ENCODE measurements at regions not wholly inside any gene's neighbourhood (a gene's known extent, or its start where the extent isn't known, plus 50 kb on each side); places are given as distances from the start of the nearest gene placed in this dataset.
"Not testable (repeated sequence)": the region's sequence is repeated elsewhere in the genome, so short reads cannot be mapped to it uniquely, and the experiment has no call there.

DNA sequence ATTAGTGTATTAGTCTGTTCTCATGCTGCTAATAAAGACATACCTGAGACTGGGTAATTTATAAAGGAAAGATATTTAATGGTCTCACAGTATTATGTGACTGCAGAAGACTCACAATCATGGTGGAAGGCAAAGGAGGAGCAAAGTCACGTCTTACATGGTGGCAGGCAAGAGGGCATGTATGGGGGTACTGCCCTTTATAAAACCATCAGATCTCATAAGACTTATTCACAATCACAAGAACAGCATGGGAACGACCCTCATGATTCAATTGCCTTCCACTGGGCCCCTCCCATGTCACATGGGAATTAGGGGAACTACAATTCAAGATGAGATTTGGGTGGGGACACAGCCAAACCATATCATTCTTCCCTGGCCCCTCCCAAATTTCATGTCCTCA lies 52.7 kb upstream of the ST3GAL5 start:
- TF ChIP-seq SP1 (IDR thresholded peaks at IDR 0.05; ENCODE audit: low read depth); POLR2AphosphoS5 (IDR thresholded peaks at IDR 0.05; ENCODE audit: low read depth, low read length); EZH2phosphoT487 (IDR thresholded peaks at IDR 0.05; ENCODE audit: borderline replicate concordance); JUND (IDR thresholded peaks at IDR 0.05): not testable (repeated sequence)
- TF ChIP-seq, protein P1, sequence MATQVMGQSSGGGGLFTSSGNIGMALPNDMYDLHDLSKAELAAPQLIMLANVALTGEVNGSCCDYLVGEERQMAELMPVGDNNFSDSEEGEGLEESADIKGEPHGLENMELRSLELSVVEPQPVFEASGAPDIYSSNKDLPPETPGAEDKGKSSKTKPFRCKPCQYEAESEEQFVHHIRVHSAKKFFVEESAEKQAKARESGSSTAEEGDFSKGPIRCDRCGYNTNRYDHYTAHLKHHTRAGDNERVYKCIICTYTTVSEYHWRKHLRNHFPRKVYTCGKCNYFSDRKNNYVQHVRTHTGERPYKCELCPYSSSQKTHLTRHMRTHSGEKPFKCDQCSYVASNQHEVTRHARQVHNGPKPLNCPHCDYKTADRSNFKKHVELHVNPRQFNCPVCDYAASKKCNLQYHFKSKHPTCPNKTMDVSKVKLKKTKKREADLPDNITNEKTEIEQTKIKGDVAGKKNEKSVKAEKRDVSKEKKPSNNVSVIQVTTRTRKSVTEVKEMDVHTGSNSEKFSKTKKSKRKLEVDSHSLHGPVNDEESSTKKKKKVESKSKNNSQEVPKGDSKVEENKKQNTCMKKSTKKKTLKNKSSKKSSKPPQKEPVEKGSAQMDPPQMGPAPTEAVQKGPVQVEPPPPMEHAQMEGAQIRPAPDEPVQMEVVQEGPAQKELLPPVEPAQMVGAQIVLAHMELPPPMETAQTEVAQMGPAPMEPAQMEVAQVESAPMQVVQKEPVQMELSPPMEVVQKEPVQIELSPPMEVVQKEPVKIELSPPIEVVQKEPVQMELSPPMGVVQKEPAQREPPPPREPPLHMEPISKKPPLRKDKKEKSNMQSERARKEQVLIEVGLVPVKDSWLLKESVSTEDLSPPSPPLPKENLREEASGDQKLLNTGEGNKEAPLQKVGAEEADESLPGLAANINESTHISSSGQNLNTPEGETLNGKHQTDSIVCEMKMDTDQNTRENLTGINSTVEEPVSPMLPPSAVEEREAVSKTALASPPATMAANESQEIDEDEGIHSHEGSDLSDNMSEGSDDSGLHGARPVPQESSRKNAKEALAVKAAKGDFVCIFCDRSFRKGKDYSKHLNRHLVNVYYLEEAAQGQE (IDR thresholded peaks at IDR 0.05; ENCODE audit: low read depth) = not testable (repeated sequence)
- TF ChIP-seq, protein P2, sequence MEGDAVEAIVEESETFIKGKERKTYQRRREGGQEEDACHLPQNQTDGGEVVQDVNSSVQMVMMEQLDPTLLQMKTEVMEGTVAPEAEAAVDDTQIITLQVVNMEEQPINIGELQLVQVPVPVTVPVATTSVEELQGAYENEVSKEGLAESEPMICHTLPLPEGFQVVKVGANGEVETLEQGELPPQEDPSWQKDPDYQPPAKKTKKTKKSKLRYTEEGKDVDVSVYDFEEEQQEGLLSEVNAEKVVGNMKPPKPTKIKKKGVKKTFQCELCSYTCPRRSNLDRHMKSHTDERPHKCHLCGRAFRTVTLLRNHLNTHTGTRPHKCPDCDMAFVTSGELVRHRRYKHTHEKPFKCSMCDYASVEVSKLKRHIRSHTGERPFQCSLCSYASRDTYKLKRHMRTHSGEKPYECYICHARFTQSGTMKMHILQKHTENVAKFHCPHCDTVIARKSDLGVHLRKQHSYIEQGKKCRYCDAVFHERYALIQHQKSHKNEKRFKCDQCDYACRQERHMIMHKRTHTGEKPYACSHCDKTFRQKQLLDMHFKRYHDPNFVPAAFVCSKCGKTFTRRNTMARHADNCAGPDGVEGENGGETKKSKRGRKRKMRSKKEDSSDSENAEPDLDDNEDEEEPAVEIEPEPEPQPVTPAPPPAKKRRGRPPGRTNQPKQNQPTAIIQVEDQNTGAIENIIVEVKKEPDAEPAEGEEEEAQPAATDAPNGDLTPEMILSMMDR (IDR thresholded peaks at IDR 0.05 in 2 of 3, conservative IDR thresholded peaks at IDR 0.05 in 1 of 3; ENCODE audit: borderline replicate concordance in 1 of 3, insufficient read depth in 1 of 3, low read depth in 2 of 3, low read length in 2 of 3) = not testable (repeated sequence)

Data from HCT116 (cell line).